ENCODE measurements at regions not wholly inside any gene's neighbourhood (a gene's known extent, or its start where the extent isn't known, plus 50 kb on each side); places are given as distances from the start of the nearest gene placed in this dataset.

- Histone ChIP-seq H3K27ac (no peak overlapping the region), H3K27me3 (no peaks in the 10 kb centered on the region), H3K4me3 (no peak overlapping the region), H3K36me3 (no peaks in the 10 kb centered on the region), H3K9me3 (no peaks in the 10 kb centered on the region), H3K4me1 (no peaks in the 10 kb centered on the region)
- TF ChIP-seq POLR2A (IDR thresholded peaks at IDR 0.05) (no peak), CTCF (IDR thresholded peaks at IDR 0.05) (no peak)
- WGBS, 4 donors = 84 to 93% (median 91%) methylated on average over 3 of the region's 3 CpGs
- intact Hi-C loops (cut with DNase I) = no loop called here
- ATAC-seq (no peak), DNase-seq (no peak)
Observed at GRCh38 chr1:83571536-83571935, 427.4 kb downstream of the TTLL7 start.

DNA sequence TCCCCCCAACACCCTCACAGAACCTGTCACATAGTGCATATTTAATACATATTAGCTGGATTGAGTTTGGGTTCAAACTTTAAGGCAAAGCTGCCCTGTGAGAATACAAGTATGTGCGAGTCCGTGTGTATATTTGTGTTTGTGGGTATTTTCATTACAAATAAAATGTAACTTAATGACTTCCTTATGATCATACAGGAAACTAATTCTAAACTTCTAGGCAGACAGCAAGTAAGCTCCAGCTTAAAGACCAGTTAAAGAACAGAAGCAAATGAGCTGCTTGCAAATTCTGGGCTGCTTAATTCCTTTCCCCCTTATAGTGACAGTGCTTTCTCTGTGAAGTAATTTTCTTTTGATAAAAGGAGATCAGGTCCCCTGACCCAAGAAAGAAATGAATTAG, 437.6 kb downstream of the TTLL7 start:
- WGBS, 4 donors = 74 to 87% (median 83%) methylated on average over 2 of the region's 2 CpGs
- intact Hi-C loops (cut with DNase I) = no loop called here

DNA sequence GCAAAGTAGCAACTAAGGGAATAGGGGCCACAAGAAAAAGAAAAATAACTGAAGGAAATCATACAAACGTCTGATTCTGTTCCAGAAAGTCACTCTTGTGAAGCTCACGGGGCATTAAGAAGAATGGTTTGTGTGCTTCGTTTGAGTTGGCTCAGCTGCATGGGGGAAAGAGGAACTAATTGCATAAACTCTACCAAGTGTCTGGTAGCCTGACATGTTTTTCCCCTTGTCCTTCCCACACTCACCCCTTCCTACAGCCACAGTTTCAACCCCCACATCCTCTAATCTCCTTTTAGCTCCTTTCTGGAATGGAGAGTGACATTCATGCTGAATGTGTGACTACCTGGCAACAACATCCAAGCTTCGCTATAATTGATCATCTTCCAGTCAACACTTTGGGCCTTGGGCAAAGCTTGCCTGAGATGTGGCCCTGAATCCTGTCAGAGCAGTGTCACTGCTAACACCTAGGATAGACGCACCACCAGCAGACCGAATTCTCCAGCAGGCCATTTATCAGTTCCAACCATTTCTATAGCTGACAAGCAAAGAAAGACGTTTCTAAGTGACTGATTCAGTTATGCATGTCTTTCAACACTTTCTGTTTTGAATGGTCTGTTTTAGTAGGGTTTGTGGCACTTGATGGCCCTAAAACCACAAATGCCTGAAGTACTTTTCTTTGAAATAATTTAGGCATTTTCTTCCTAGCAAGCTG, 439.6 kb downstream of the TTLL7 start:
- peaks cover 0 to 12% (median 0%) of the 10 kb centered on the region in 12 donors for H3K4me1 ChIP-seq
- no peak overlapping the region for H3K4me3 ChIP-seq
- no peak for TF ChIP-seq POLR2A (IDR thresholded peaks at IDR 0.05)
- TF ChIP-seq CTCF (IDR thresholded peaks at IDR 0.05) = no peak
- H3K27ac ChIP-seq = no peak overlapping the region
- WGBS, 4 donors = 71 to 78% (median 74%) methylated on average over 7 of the region's 7 CpGs
- H3K9me3 ChIP-seq = no peaks in the 10 kb centered on the region
- no peaks in the 10 kb centered on the region for H3K27me3 ChIP-seq
- DNase-seq (no peak), ATAC-seq (no peak)
- H3K36me3 ChIP-seq = no peaks in the 10 kb centered on the region
- intact Hi-C loops (cut with DNase I) = no loop called here

More for the DNA sequence above, 437.6 kb downstream of the TTLL7 start:
- TF ChIP-seq POLR2A (IDR thresholded peaks at IDR 0.05) (no peak), CTCF (IDR thresholded peaks at IDR 0.05) (no peak)
- Histone ChIP-seq H3K27ac (no peak overlapping the region), H3K9me3 (no peaks in the 10 kb centered on the region), H3K36me3 (no peaks in the 10 kb centered on the region), H3K4me1 (no peaks in the 10 kb centered on the region), H3K4me3 (no peak overlapping the region), H3K27me3 (no peaks in the 10 kb centered on the region)
- DNase-seq (no peak), ATAC-seq (no peak)

GRCh38 chr1:83555871-83556270, 443.1 kb downstream of the TTLL7 start:
- ATAC-seq = no peak
- WGBS, 4 donors = 79 to 89% (median 82%) methylated on average over 8 of the region's 8 CpGs
- no peaks in the 10 kb centered on the region for H3K27me3 ChIP-seq
- no peaks in the 10 kb centered on the region for H3K9me3 ChIP-seq
- H3K27ac ChIP-seq = no peak overlapping the region
- no peak for TF ChIP-seq POLR2A (IDR thresholded peaks at IDR 0.05)
- no peak for TF ChIP-seq CTCF (IDR thresholded peaks at IDR 0.05)
- H3K4me1 ChIP-seq = peaks cover 0 to 20% (median 0%) of the 10 kb centered on the region in 12 donors
- no peak overlapping the region for H3K4me3 ChIP-seq
- intact Hi-C loops (cut with DNase I) = no loop called here
- H3K36me3 ChIP-seq = no peaks in the 10 kb centered on the region
- no peak for DNase-seq
